H1 (cell line): ENCODE measurements at regions not wholly inside any gene's neighbourhood (a gene's known extent, or its start where the extent isn't known, plus 50 kb on each side); places are given as distances from the start of the nearest gene placed in this dataset.

Experiments used
- CTCF ChIA-PET: fragments of 300-600 bp; sonication (Branson Sonifier 250); formaldehyde crosslinking; loops from one replicate; lab custom pipeline; 2021; ENCODE audit not compliant: partially characterized antibody; lab: Charles Lee
- POLR2A ChIA-PET: fragments of 300-600 bp; sonication (Branson Sonifier 250); formaldehyde crosslinking; loops from one replicate; lab custom pipeline; 2021; ENCODE audit warnings: inconsistent platforms; ENCODE audit not compliant: partially characterized antibody; lab: Charles Lee
- DNase-seq, 2 experiments: peaks; one replicate each; pipeline versions ENCODE4 v3.0.0 to v3.0.0-alpha.2; 2010 to 2022; ENCODE audit warnings: low spot score in 2 of 2, low read depth in 1 of 2, mixed read lengths in 1 of 2
- FAIRE-seq: peaks from 2 replicates; lab custom pipeline; 2011; peaks lifted over from hg19 to GRCh38; lab: Jason Lieb, UNC
- H2AFZ ChIP-seq: 2 replicates; pipeline ENCODE4 v1.8.1; 2012; ENCODE audit warnings: low read length, inconsistent platforms
- H2AK5ac ChIP-seq: 2 replicates; pipeline ENCODE4 v1.6.1; 2013; ENCODE audit warnings: low read depth, low read length
- H2BK120ac ChIP-seq: replicated peaks from 2 replicates; pipeline ENCODE3; 2013; ENCODE audit warnings: low read depth, low read length, inconsistent platforms
- H2BK12ac ChIP-seq: 2 replicates; pipeline ENCODE4 v1.6.1; 2013; ENCODE audit warnings: low read depth, low read length
- H2BK15ac ChIP-seq: 2 replicates; pipeline ENCODE4 v1.6.1; 2013; ENCODE audit warnings: low read length
- H2BK20ac ChIP-seq: 2 replicates; pipeline ENCODE4 v1.6.1; 2013; ENCODE audit warnings: low read length
- H2BK5ac ChIP-seq: 2 replicates; pipeline ENCODE4 v1.6.1; 2013; ENCODE audit warnings: low read depth, low read length
- H3K14ac ChIP-seq: 2 replicates; pipeline ENCODE4 v1.6.1; 2013; ENCODE audit warnings: inconsistent platforms; ENCODE audit not compliant: insufficient read length
- H3K18ac ChIP-seq: 2 replicates; pipeline ENCODE4 v1.6.1; 2013; ENCODE audit warnings: low read length; ENCODE audit errors: extremely low read depth
- H3K23ac ChIP-seq: 2 replicates; pipeline ENCODE4 v1.6.1; 2013; ENCODE audit warnings: inconsistent platforms; ENCODE audit not compliant: insufficient read length
- H3K23me2 ChIP-seq: 2 replicates; pipeline ENCODE4 v1.6.1; 2013; ENCODE audit warnings: low read depth, low read length
- H3K27ac ChIP-seq: 2 replicates; pipeline ENCODE4 v1.6.1; 2011; ENCODE audit warnings: low read depth, low read length, inconsistent platforms
- H3K27me3 ChIP-seq, 4 experiments: replicated peaks in 1 of 4; 1 replicate in 1 of 4; 2 replicates in 3 of 4; pipeline versions ENCODE4 v1.6.1 to v1.8.1; 2011 to 2013; ENCODE audit warnings: low read length in 3 of 4, mild to moderate bottlenecking in 3 of 4, inconsistent platforms in 2 of 4, mixed read lengths in 2 of 4, moderate library complexity in 1 of 4; ENCODE audit not compliant: control insufficient read depth in 3 of 4, insufficient read depth in 3 of 4; ENCODE audit errors: extremely low read depth in 1 of 4
- H3K36me3 ChIP-seq, 4 experiments: 2 replicates each; pipeline versions ENCODE4 v1.6.1 to v1.8.1; 2011 to 2013; ENCODE audit warnings: mild to moderate bottlenecking in 4 of 4, low read length in 3 of 4, moderate library complexity in 2 of 4, control low read depth in 1 of 4, inconsistent platforms in 1 of 4; ENCODE audit not compliant: insufficient read depth in 4 of 4, control insufficient read depth in 2 of 4
- H3K4ac ChIP-seq: replicated peaks from 2 replicates; pipeline ENCODE3; 2013; ENCODE audit warnings: low read length, low read depth, mixed read lengths, inconsistent platforms; ENCODE audit not compliant: insufficient read length
- H3K4me1 ChIP-seq, 4 experiments: replicated peaks in 1 of 4; 1 replicate in 1 of 4; 2 replicates in 3 of 4; pipeline versions ENCODE4 v1.6.1 to v1.8.1; 2011 to 2013; ENCODE audit warnings: low read length in 3 of 4, inconsistent platforms in 2 of 4, mixed read lengths in 1 of 4; ENCODE audit not compliant: insufficient read depth in 4 of 4, control insufficient read depth in 3 of 4
- H3K4me2 ChIP-seq, 2 experiments: 2 replicates each; pipeline versions ENCODE4 v1.6.1 to v1.8.1; 2011 to 2013; ENCODE audit warnings: low read depth in 2 of 2, low read length in 2 of 2, control low read depth in 1 of 2, inconsistent platforms in 1 of 2, mild to moderate bottlenecking in 1 of 2; ENCODE audit not compliant: insufficient read depth in 1 of 2
- H3K4me3 ChIP-seq, 4 experiments: fragments of 200-600, 300-600 bp in 1 of 4; sonication (generic), shearing (Covaris generic), sonication (Bioruptor Twin) in 1 of 4; 2 replicates each; pipeline versions ENCODE4 v1.5.1 to v1.8.1; 2011 to 2016; ENCODE audit warnings: low read length in 4 of 4, low read depth in 3 of 4, control low read depth in 2 of 4, inconsistent platforms in 2 of 4, mild to moderate bottlenecking in 2 of 4, mixed read lengths in 1 of 4, moderate library complexity in 1 of 4; ENCODE audit not compliant: insufficient read depth in 2 of 4; ENCODE audit errors: extremely low read depth in 1 of 4
- H3K56ac ChIP-seq: replicated peaks from 2 replicates; pipeline ENCODE3; 2013; ENCODE audit warnings: low read depth, mild to moderate bottlenecking, mixed read lengths, low read length, inconsistent platforms; ENCODE audit not compliant: insufficient read length
- H3K79me1 ChIP-seq: 2 replicates; pipeline ENCODE4 v1.6.1; 2013; ENCODE audit warnings: low read depth, low read length, control low read depth
- H3K79me2 ChIP-seq, 2 experiments: 2 replicates each; pipeline versions ENCODE4 v1.6.1 to v1.8.1; 2012 to 2013; ENCODE audit warnings: low read length in 2 of 2, mild to moderate bottlenecking in 2 of 2, inconsistent platforms in 1 of 2; ENCODE audit not compliant: insufficient read depth in 2 of 2, control insufficient read depth in 1 of 2
- H3K9ac ChIP-seq, 4 experiments: replicated peaks in 1 of 4; 1 replicate in 1 of 4; 2 replicates in 3 of 4; pipeline versions ENCODE4 v1.6.1 to v1.8.1; 2011 to 2013; ENCODE audit warnings: low read depth in 3 of 4, low read length in 3 of 4, control low read depth in 2 of 4, mild to moderate bottlenecking in 2 of 4, moderate library complexity in 2 of 4, inconsistent platforms in 1 of 4; ENCODE audit errors: extremely low read depth in 1 of 4
- H3K9me3 ChIP-seq, 2 experiments: 2 replicates each; pipeline versions ENCODE4 v1.6.1 to v1.8.1; 2012 to 2013; ENCODE audit warnings: mild to moderate bottlenecking in 2 of 2, moderate library complexity in 2 of 2, control low read depth in 1 of 2, inconsistent platforms in 1 of 2, low read depth in 1 of 2, low read length in 1 of 2, mixed read lengths in 1 of 2; ENCODE audit not compliant: insufficient read depth in 2 of 2
- H4K20me1 ChIP-seq, 2 experiments: replicated peaks in 1 of 2; 2 replicates each; pipeline versions ENCODE3 to v1.8.1; 2011 to 2013; ENCODE audit warnings: inconsistent platforms in 2 of 2, low read length in 2 of 2, mild to moderate bottlenecking in 1 of 2; ENCODE audit not compliant: insufficient read depth in 2 of 2, control insufficient read depth in 1 of 2
- H4K5ac ChIP-seq: 2 replicates; pipeline ENCODE4 v1.6.1; 2013; ENCODE audit warnings: low read length, low read depth, mixed read lengths, inconsistent platforms; ENCODE audit not compliant: insufficient read length
- H4K8ac ChIP-seq: 2 replicates; pipeline ENCODE4 v1.8.0; 2013; ENCODE audit warnings: mild to moderate bottlenecking, moderate library complexity, low read length, inconsistent platforms; ENCODE audit not compliant: insufficient read depth; ENCODE audit errors: extremely low read depth
- H4K91ac ChIP-seq: replicated peaks from 2 replicates; pipeline ENCODE3; 2013; ENCODE audit warnings: low read length, mixed read lengths, inconsistent platforms; ENCODE audit not compliant: insufficient read length
- BACH1 ChIP-seq: IDR thresholded peaks from 2 replicates; pipeline ENCODE4 v1.6.1; 2012; ENCODE audit warnings: low read length, improper control_type of control experiment
- CBX5 ChIP-seq: fragments of 300-800, 300-1000 bp; sonication (generic); IDR thresholded peaks from 2 replicates; pipeline ENCODE4 v1.7.1; 2016; ENCODE audit warnings: antibody characterized with exemption, low read length, low read depth
- CTCF ChIP-seq, 3 experiments: IDR thresholded peaks; 1 replicate in 2 of 3; 2 replicates in 1 of 3; pipeline versions ENCODE4 v1.5.1 to v1.6.1; 2011; ENCODE audit warnings: low read length in 3 of 3, mild to moderate bottlenecking in 3 of 3, inconsistent platforms in 2 of 3, low read depth in 1 of 3, moderate library complexity in 1 of 3; ENCODE audit not compliant: insufficient read depth in 1 of 3; ENCODE audit errors: control extremely low read depth in 1 of 3
- E2F6 ChIP-seq: IDR thresholded peaks from 2 replicates; pipeline ENCODE4 v1.6.1; 2012; ENCODE audit warnings: inconsistent platforms
- EGR1 ChIP-seq: IDR thresholded peaks from 2 replicates; pipeline ENCODE4 v1.6.1; 2011; ENCODE audit warnings: low read depth, low read length, borderline replicate concordance
- EP300 ChIP-seq, 2 experiments: IDR thresholded peaks; 1 replicate in 1 of 2; 2 replicates in 1 of 2; pipeline ENCODE4 v1.6.1; 2011 to 2012; ENCODE audit warnings: low read depth in 2 of 2, low read length in 2 of 2, mild to moderate bottlenecking in 2 of 2, borderline replicate concordance in 1 of 2, inconsistent platforms in 1 of 2, moderate library complexity in 1 of 2
- RAD21 ChIP-seq, 2 experiments: IDR thresholded peaks in 1 of 2; conservative IDR thresholded peaks in 1 of 2; 2 replicates each; pipeline ENCODE4 v1.6.1; 2011; ENCODE audit warnings: low read depth in 2 of 2, low read length in 2 of 2, improper control_type of control experiment in 1 of 2, inconsistent platforms in 1 of 2, mild to moderate bottlenecking in 1 of 2, moderate library complexity in 1 of 2
- RBBP5 ChIP-seq: IDR thresholded peaks from 2 replicates; pipeline ENCODE4 v1.7.1; 2012; ENCODE audit warnings: low read depth, mild to moderate bottlenecking, inconsistent platforms, low read length, moderate library complexity, borderline replicate concordance
- SP1 ChIP-seq: IDR thresholded peaks from 2 replicates; pipeline ENCODE4 v1.6.1; 2011; ENCODE audit warnings: low read depth, low read length
- SP2 ChIP-seq: IDR thresholded peaks from 2 replicates; pipeline ENCODE4 v1.6.1; 2012; ENCODE audit warnings: mild to moderate bottlenecking, low read length, inconsistent platforms
- TAF1 ChIP-seq: IDR thresholded peaks from 2 replicates; pipeline ENCODE4 v1.6.1; 2011; ENCODE audit warnings: mild to moderate bottlenecking, low read depth, low read length
- TCF12 ChIP-seq: IDR thresholded peaks from 2 replicates; pipeline ENCODE4 v1.6.1; 2011; ENCODE audit warnings: low read depth, mild to moderate bottlenecking, low read length
- WGBS, 2 experiments: shearing (Covaris generic) in 1 of 2; methylation state at CpG; one replicate each; pipeline versions ENCODE4 v1.1.6 to v1.1.7; 2013 to 2015; ENCODE audit warnings: low lambda C conversion rate in 2 of 2, mixed read lengths in 2 of 2, inconsistent platforms in 1 of 2, low coverage in 1 of 2, missing lambda C conversion rate in 1 of 2; ENCODE audit not compliant: insufficient replicate concordance in 2 of 2, insufficient coverage in 1 of 2, insufficient read length in 1 of 2; ENCODE audit errors: extremely low coverage in 1 of 2, missing lambda C conversion rate in 1 of 2; 5-methylcytosine and 5-hydroxymethylcytosine counted together

- Histone ChIP-seq H3K79me2 (no peaks in the 10 kb centered on the region), H3K79me1 (no peaks in the 10 kb centered on the region), H2BK12ac (no peak overlapping the region), H2BK120ac (no peak overlapping the region), H4K5ac (no peak overlapping the region), H2AFZ (no peak overlapping the region), H3K4me3 (no peak overlapping the region), H4K8ac (no peak overlapping the region), H3K23me2 (no peaks in the 10 kb centered on the region), H4K20me1 (no peaks in the 10 kb centered on the region), H3K4ac (no peak overlapping the region), H3K56ac (no peak overlapping the region), H2AK5ac (no peak overlapping the region), H2BK5ac (no peak overlapping the region), H4K91ac (no peak overlapping the region), H3K27ac (no peak overlapping the region), H2BK20ac (no peak overlapping the region), H3K4me2 (no peak overlapping the region), H3K36me3 (no peaks in the 10 kb centered on the region; a peak in 1 of 8 replicates), H3K9ac (no peak overlapping the region), H3K14ac (no peak overlapping the region), H3K27me3 (no peaks in the 10 kb centered on the region), H3K18ac (no peak overlapping the region), H3K9me3 (peaks cover 8 to 16% of the 10 kb centered on the region in 2 experiments), H3K4me1 (no peaks in the 10 kb centered on the region), H2BK15ac (no peak overlapping the region), H3K23ac (no peak overlapping the region)
- DNase-seq (no peak), FAIRE-seq (no peak)
- CTCF ChIA-PET, result no interaction called here
- WGBS, 2 experiments, result 92% methylated on average over 1 of the region's 1 CpG; no CpG with 5 or more reads in 1 of the 2 experiments
- POLR2A ChIA-PET, result no interaction called here
- no peak for TF ChIP-seq CTCF (IDR thresholded peaks at IDR 0.05; ENCODE audit: control extremely low read depth in 1 of 3, insufficient read depth in 1 of 3, low read depth in 1 of 3, low read length in 3 of 3)
- TF ChIP-seq RAD21 (IDR thresholded peaks at IDR 0.05 in 1 of 2, conservative IDR thresholded peaks at IDR 0.05 in 1 of 2; ENCODE audit: low read depth in 2 of 2, low read length in 2 of 2), result no peak
- no peak for TF ChIP-seq EGR1
- no peak for TF ChIP-seq TCF12
- no peak for TF ChIP-seq TAF1
- TF ChIP-seq BACH1, result no peak
- TF ChIP-seq EP300 (IDR thresholded peaks at IDR 0.05; ENCODE audit: borderline replicate concordance in 1 of 2, low read depth in 2 of 2, low read length in 2 of 2), result no peak
- no peak for TF ChIP-seq CBX5
- no peak for TF ChIP-seq SP2
- TF ChIP-seq E2F6, result no peak
- no peak for TF ChIP-seq SP1
- no peak for TF ChIP-seq RBBP5
Observed at GRCh38 chr4:124583797-124584196, 128.7 kb downstream of the ANKRD50 start.
